ENCODE measurements at regions not wholly inside any gene's neighbourhood (a gene's known extent, or its start where the extent isn't known, plus 50 kb on each side); places are given as distances from the start of the nearest gene placed in this dataset.

GRCh38 chr22:49476176-49476575 is 351.5 kb downstream of the BRD1 start:
- no peaks in the 10 kb centered on the region for H3K9me3 ChIP-seq (ENCODE audit: control insufficient read depth, low read length)
- H3K4me3 ChIP-seq (ENCODE audit: insufficient read depth, low read depth, low read length, poor library complexity, severe bottlenecking): no peak overlapping the region
- no peak overlapping the region for H3K27ac ChIP-seq (ENCODE audit: insufficient read depth, low read length, poor library complexity, severe bottlenecking)
- no peaks in the 10 kb centered on the region for H3K36me3 ChIP-seq (ENCODE audit: control insufficient read depth, insufficient read depth, low read length)
- H3K27me3 ChIP-seq (replicated peaks; ENCODE audit: control insufficient read depth, insufficient read depth, low read length, poor library complexity, severe bottlenecking): no peaks in the 10 kb centered on the region
- DNase-seq: no peak
- H3K4me1 ChIP-seq (ENCODE audit: control insufficient read depth, insufficient read depth, low read length, poor library complexity, severe bottlenecking): no peaks in the 10 kb centered on the region

GRCh38 chr22:49475253-49475652 is 352.4 kb downstream of the BRD1 start:
- no peaks in the 10 kb centered on the region for H3K27me3 ChIP-seq (replicated peaks; ENCODE audit: control insufficient read depth, insufficient read depth, low read length, poor library complexity, severe bottlenecking)
- H3K4me3 ChIP-seq (ENCODE audit: insufficient read depth, low read depth, low read length, poor library complexity, severe bottlenecking): no peak overlapping the region
- H3K36me3 ChIP-seq (ENCODE audit: control insufficient read depth, insufficient read depth, low read length): no peaks in the 10 kb centered on the region
- no peaks in the 10 kb centered on the region for H3K4me1 ChIP-seq (ENCODE audit: control insufficient read depth, insufficient read depth, low read length, poor library complexity, severe bottlenecking)
- no peaks in the 10 kb centered on the region for H3K9me3 ChIP-seq (ENCODE audit: control insufficient read depth, low read length)
- H3K27ac ChIP-seq (ENCODE audit: insufficient read depth, low read length, poor library complexity, severe bottlenecking): no peak overlapping the region
- DNase-seq: no peak

DNA sequence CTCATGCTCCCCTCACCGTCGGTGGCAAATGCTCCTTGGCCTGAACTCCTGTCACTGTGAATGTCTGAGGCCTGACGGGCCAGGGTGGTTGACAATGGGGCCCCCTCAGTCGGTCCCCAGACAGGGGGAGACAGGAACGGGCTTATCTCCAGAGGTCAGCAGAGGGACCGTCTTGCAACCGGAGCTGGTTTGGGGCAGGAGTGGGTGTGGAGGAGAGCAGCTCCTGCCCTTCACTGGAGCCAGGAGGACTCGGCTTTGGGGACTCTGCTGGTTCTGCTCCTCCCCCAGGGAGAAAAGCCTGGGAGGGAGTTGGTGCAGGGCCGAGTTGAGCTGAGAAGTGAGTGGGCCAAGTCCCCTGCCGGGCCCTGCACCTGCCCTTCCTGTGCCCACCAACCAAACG is 354.4 kb downstream of the BRD1 start:
- Histone ChIP-seq H3K4me1 (ENCODE audit: control insufficient read depth, insufficient read depth, low read length, poor library complexity, severe bottlenecking) (no peaks in the 10 kb centered on the region), H3K9me3 (ENCODE audit: control insufficient read depth, low read length) (no peaks in the 10 kb centered on the region), H3K27ac (ENCODE audit: insufficient read depth, low read length, poor library complexity, severe bottlenecking) (no peak overlapping the region), H3K36me3 (ENCODE audit: control insufficient read depth, insufficient read depth, low read length) (no peaks in the 10 kb centered on the region), H3K27me3 (replicated peaks; ENCODE audit: control insufficient read depth, insufficient read depth, low read length, poor library complexity, severe bottlenecking) (no peaks in the 10 kb centered on the region), H3K4me3 (ENCODE audit: insufficient read depth, low read depth, low read length, poor library complexity, severe bottlenecking) (no peak overlapping the region)
- no peak for DNase-seq

DNA sequence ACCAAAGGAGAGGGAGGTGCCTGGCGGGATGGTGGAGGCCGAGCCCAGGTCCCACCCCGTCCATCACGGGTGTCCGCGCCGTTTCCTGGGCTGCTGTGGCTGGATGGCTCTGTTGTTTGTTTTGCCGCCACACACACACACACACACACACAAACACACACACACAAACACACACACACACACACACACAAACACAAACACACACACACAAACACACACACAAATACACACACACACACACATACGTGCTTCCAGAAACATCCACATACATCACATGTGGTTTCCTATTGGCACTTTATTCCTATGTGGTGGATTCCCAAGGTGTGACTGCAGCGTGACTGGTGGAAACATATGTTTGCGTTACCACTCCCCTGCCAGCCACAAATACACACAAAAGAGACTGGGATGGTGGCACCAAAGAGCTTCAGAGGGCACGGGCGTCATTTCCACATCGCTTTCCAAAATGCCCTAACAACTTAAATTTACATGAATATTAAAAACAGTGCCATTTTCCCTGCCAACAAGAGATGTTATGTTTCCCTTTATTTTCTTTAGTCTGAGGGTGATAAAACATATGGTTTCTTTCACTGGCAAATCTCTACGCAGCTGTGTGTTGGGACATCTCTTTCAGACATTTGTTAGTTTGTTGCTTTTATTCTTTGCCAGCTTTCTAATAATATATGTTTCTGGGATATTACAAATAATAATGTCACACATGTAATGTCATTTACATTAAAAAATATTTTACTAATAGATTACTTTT is 356.8 kb downstream of the BRD1 start:
- DNase-seq: no peak
- Histone ChIP-seq H3K4me1 (ENCODE audit: control insufficient read depth, insufficient read depth, low read length, poor library complexity, severe bottlenecking) (no peaks in the 10 kb centered on the region), H3K27ac (ENCODE audit: insufficient read depth, low read length, poor library complexity, severe bottlenecking) (no peak overlapping the region), H3K9me3 (ENCODE audit: control insufficient read depth, low read length) (no peaks in the 10 kb centered on the region), H3K4me3 (ENCODE audit: insufficient read depth, low read depth, low read length, poor library complexity, severe bottlenecking) (no peak overlapping the region), H3K27me3 (replicated peaks; ENCODE audit: control insufficient read depth, insufficient read depth, low read length, poor library complexity, severe bottlenecking) (no peaks in the 10 kb centered on the region), H3K36me3 (ENCODE audit: control insufficient read depth, insufficient read depth, low read length) (no peaks in the 10 kb centered on the region)

DNA sequence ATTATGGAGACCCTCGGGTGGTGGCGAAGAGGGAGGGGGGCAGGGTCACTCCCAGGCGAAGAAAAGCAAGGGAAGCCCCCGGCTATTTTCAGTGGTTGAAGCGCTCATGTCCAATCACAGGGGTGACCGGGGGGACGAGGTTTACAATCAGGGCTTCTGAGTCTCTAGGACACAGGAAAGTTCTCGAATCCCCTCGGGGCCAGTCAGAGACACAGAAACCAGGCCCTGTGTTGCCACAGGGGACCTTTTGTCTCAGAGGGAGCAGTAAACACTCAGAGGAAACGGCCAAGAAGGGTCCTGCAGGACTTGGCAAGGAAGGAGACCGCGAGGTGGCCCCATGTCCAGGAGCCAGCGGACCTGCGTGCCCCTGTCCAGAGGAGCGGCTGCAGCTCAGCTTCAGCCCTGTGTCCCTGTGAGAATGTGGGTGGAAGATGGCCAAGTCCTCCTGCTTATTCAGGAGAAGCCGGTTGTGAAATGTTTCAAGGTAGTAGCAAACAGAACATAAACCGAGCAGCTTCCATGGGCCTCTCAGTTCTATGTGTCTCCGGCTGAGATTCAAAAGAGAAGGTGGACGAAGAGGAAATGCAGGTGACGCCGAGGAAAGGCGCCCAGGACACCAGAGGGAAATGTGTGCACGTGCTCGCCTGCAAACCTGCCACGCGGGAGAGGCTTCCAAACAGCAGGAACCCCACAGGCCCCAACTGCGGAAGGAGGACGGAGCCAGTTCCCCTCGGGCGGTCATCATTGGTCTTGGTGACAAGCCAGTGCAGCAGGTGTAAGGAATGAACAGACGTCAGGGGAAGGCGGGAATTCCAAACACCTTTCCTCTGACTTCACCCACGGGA is 357.6 kb downstream of the BRD1 start:
- H3K4me3 ChIP-seq (ENCODE audit: insufficient read depth, low read depth, low read length, poor library complexity, severe bottlenecking): no peak overlapping the region
- no peaks in the 10 kb centered on the region for H3K36me3 ChIP-seq (ENCODE audit: control insufficient read depth, insufficient read depth, low read length)
- no peaks in the 10 kb centered on the region for H3K27me3 ChIP-seq (replicated peaks; ENCODE audit: control insufficient read depth, insufficient read depth, low read length, poor library complexity, severe bottlenecking)
- no peak for DNase-seq
- no peak overlapping the region for H3K27ac ChIP-seq (ENCODE audit: insufficient read depth, low read length, poor library complexity, severe bottlenecking)
- no peaks in the 10 kb centered on the region for H3K4me1 ChIP-seq (ENCODE audit: control insufficient read depth, insufficient read depth, low read length, poor library complexity, severe bottlenecking)
- no peaks in the 10 kb centered on the region for H3K9me3 ChIP-seq (ENCODE audit: control insufficient read depth, low read length)

- no peak overlapping the region for H3K27ac ChIP-seq (ENCODE audit: insufficient read depth, low read length, poor library complexity, severe bottlenecking)
- H3K36me3 ChIP-seq (ENCODE audit: control insufficient read depth, insufficient read depth, low read length): no peaks in the 10 kb centered on the region
- no peak for DNase-seq
- no peaks in the 10 kb centered on the region for H3K4me1 ChIP-seq (ENCODE audit: control insufficient read depth, insufficient read depth, low read length, poor library complexity, severe bottlenecking)
- H3K27me3 ChIP-seq (replicated peaks; ENCODE audit: control insufficient read depth, insufficient read depth, low read length, poor library complexity, severe bottlenecking): no peaks in the 10 kb centered on the region
- no peak overlapping the region for H3K4me3 ChIP-seq (ENCODE audit: insufficient read depth, low read depth, low read length, poor library complexity, severe bottlenecking)
- no peaks in the 10 kb centered on the region for H3K9me3 ChIP-seq (ENCODE audit: control insufficient read depth, low read length)
These were observed 359.0 kb downstream of the BRD1 start for GRCh38 chr22:49468487-49469198.

DNA sequence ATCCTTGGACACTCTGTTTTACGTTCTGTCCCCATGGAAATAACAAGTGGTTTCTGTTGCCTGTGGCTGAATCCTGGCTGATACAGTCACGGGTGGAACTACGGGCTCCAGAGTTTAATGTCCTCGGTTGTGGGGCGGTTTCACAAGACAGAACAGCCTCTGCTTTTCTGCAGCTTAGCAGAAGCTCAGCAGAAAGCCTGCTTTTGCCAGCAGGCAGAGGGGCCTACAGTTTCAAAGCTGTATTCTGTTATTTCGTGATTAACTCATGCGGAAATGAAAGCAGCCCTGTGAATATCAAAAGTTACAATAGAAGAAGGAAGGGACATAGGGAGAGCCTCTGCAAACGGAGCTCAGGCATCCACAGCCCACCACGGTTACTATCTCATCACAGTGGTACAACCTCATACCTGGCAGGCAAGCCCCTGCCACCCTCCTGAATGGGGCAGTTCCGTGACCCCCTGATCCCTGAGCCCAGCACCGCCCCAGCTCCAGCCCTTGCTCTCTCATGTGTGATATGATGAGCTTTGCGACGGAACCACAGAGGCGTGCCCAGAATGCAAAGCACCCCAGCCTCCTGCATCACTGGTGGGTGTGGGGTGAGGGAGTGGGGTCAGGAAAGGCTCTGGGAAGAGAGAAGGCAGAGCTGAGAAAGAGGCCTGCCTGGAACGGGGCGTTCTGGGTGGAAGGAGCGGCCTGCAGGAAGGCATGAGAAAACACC is 360.6 kb downstream of the BRD1 start:
- no peaks in the 10 kb centered on the region for H3K27me3 ChIP-seq (replicated peaks; ENCODE audit: control insufficient read depth, insufficient read depth, low read length, poor library complexity, severe bottlenecking)
- DNase-seq: no peak
- no peaks in the 10 kb centered on the region for H3K4me1 ChIP-seq (ENCODE audit: control insufficient read depth, insufficient read depth, low read length, poor library complexity, severe bottlenecking)
- no peaks in the 10 kb centered on the region for H3K9me3 ChIP-seq (ENCODE audit: control insufficient read depth, low read length)
- no peak overlapping the region for H3K4me3 ChIP-seq (ENCODE audit: insufficient read depth, low read depth, low read length, poor library complexity, severe bottlenecking)
- H3K36me3 ChIP-seq (ENCODE audit: control insufficient read depth, insufficient read depth, low read length): no peaks in the 10 kb centered on the region
- H3K27ac ChIP-seq (ENCODE audit: insufficient read depth, low read length, poor library complexity, severe bottlenecking): no peak overlapping the region

DNA sequence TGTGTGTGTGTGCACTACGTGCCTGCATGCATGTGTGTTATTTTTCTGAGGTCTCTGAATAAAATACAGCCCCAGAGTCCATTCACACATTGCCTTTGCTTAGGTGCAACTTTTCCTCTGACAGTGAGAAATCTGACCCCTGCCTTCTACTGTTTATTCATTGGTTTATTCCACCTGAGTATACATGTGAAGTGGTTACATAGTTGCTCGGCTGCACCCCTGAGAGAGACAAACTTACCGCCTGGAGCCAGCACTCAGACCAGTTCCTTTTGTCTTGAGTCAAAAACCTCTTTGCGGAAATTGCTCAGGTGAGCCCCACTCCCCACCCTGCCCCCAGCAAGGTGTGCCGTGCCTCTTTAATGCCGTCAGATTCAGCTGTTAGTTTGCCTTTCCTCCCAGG is 363.6 kb downstream of the BRD1 start:
- no peak for DNase-seq
- Histone ChIP-seq H3K27me3 (replicated peaks; ENCODE audit: control insufficient read depth, insufficient read depth, low read length, poor library complexity, severe bottlenecking) (no peaks in the 10 kb centered on the region), H3K4me3 (ENCODE audit: insufficient read depth, low read depth, low read length, poor library complexity, severe bottlenecking) (no peak overlapping the region)

DNA sequence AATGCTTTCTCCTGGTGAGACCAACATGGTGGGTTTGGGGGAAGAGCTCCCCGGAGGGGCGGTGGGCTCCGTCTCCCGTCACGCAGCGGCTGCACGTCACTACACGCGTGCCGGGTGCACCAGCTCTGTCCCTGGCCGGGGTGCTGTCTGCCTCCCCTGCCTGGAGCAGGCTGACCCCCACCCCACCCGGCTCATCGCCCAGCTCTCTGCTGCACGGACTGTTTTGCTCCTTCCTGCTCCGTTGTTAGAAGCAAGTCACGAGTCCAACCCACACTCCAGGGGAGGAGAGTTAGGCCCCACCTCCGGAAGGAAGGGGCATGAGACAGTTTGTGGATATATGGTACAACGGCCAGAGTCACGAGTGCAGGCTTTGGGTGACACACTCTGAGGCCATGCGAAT is 364.9 kb downstream of the BRD1 start:
- DNase-seq: no peak
- no peaks in the 10 kb centered on the region for H3K27me3 ChIP-seq (replicated peaks; ENCODE audit: control insufficient read depth, insufficient read depth, low read length, poor library complexity, severe bottlenecking)
- no peak overlapping the region for H3K4me3 ChIP-seq (ENCODE audit: insufficient read depth, low read depth, low read length, poor library complexity, severe bottlenecking)
- no peaks in the 10 kb centered on the region for H3K9me3 ChIP-seq (ENCODE audit: control insufficient read depth, low read length)
- no peak overlapping the region for H3K27ac ChIP-seq (ENCODE audit: insufficient read depth, low read length, poor library complexity, severe bottlenecking)
- no peaks in the 10 kb centered on the region for H3K36me3 ChIP-seq (ENCODE audit: control insufficient read depth, insufficient read depth, low read length)
- no peaks in the 10 kb centered on the region for H3K4me1 ChIP-seq (ENCODE audit: control insufficient read depth, insufficient read depth, low read length, poor library complexity, severe bottlenecking)

More for the DNA sequence above, 363.6 kb downstream of the BRD1 start:
- no peaks in the 10 kb centered on the region for H3K4me1 ChIP-seq (ENCODE audit: control insufficient read depth, insufficient read depth, low read length, poor library complexity, severe bottlenecking)
- H3K36me3 ChIP-seq (ENCODE audit: control insufficient read depth, insufficient read depth, low read length): no peaks in the 10 kb centered on the region
- no peaks in the 10 kb centered on the region for H3K9me3 ChIP-seq (ENCODE audit: control insufficient read depth, low read length)
- no peak overlapping the region for H3K27ac ChIP-seq (ENCODE audit: insufficient read depth, low read length, poor library complexity, severe bottlenecking)
